ENCODE measurements at regions not wholly inside any gene's neighbourhood (a gene's known extent, or its start where the extent isn't known, plus 50 kb on each side); places are given as distances from the start of the nearest gene placed in this dataset.

GRCh38 chr13:75220238-75220542 lies 261.8 kb downstream of the TBC1D4 start:
- TF ChIP-seq REST (IDR thresholded peaks at IDR 0.05; ENCODE audit: insufficient read depth in 1 of 2, low read depth in 2 of 2, low read length in 1 of 2) (no peak), SIN3A (IDR thresholded peaks at IDR 0.05; ENCODE audit: borderline replicate concordance, insufficient read depth, low read depth, low read length) (no peak), CTCF (IDR thresholded peaks at IDR 0.05) (no peak), POLR2AphosphoS5 (IDR thresholded peaks at IDR 0.05; ENCODE audit: low read depth, low read length) (no peak), TCF7L2 (IDR thresholded peaks at IDR 0.05; ENCODE audit: low read depth, low read length) (no peak)

All from Panc1 (cell line).